HFFc6 (cell line): ENCODE measurements at regions not wholly inside any gene's neighbourhood (a gene's known extent, or its start where the extent isn't known, plus 50 kb on each side); places are given as distances from the start of the nearest gene placed in this dataset.

Experiments used
- DNase-seq: peaks from one replicate; pipeline ENCODE4 v3.0.0-alpha.2; 2018
- H3K27ac Mint-ChIP-seq: 2 replicates; pipeline ENCODE4 v1.8.0; 2020; ENCODE audit warnings: mild to moderate bottlenecking, mixed read lengths
- H3K27me3 Mint-ChIP-seq: 2 replicates; pipeline ENCODE4 v1.8.0; 2021; ENCODE audit warnings: mild to moderate bottlenecking, moderate library complexity, mixed read lengths; ENCODE audit not compliant: insufficient read depth
- H3K36me3 Mint-ChIP-seq: 2 replicates; pipeline ENCODE4 v1.8.0; 2021; ENCODE audit warnings: low read depth, mixed read lengths
- H3K4me1 Mint-ChIP-seq: 2 replicates; pipeline ENCODE4 v1.8.0; 2020; ENCODE audit warnings: low read depth, mixed read lengths
- H3K4me3 Mint-ChIP-seq: 2 replicates; pipeline ENCODE4 v1.8.0; 2020; ENCODE audit warnings: mild to moderate bottlenecking, moderate library complexity, mixed read lengths
- H3K9me3 Mint-ChIP-seq: 2 replicates; pipeline ENCODE4 v1.8.0; 2020; ENCODE audit warnings: mild to moderate bottlenecking, mixed read lengths
- TF ChIP-seq, protein P1 (sequence below): fragments of 200-600 bp; sonication (generic); IDR thresholded peaks from 2 replicates; pipeline ENCODE4 v1.5.0; 2021; ENCODE audit warnings: antibody characterized with exemption, mild to moderate bottlenecking

DNA sequence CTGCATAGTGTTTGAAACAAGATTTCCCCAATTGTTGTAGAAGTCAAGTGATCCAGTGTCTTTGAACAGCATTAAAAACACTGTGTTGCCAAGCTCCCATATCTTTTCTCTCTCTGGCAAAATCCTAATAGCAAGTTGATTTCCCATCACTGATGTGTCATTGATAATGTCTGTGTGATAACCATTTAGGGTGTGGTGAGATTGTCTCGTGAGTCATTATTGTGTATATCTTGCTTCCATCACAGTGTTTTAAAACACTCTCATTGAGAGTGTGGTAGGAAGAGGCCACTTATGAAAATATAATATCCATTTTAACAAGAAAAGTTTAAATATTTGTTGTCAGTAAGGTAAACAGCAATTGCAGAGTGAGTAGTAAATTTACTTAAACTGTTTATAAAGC, 74.7 kb downstream of the PRORP start:
- TF ChIP-seq, protein P1, sequence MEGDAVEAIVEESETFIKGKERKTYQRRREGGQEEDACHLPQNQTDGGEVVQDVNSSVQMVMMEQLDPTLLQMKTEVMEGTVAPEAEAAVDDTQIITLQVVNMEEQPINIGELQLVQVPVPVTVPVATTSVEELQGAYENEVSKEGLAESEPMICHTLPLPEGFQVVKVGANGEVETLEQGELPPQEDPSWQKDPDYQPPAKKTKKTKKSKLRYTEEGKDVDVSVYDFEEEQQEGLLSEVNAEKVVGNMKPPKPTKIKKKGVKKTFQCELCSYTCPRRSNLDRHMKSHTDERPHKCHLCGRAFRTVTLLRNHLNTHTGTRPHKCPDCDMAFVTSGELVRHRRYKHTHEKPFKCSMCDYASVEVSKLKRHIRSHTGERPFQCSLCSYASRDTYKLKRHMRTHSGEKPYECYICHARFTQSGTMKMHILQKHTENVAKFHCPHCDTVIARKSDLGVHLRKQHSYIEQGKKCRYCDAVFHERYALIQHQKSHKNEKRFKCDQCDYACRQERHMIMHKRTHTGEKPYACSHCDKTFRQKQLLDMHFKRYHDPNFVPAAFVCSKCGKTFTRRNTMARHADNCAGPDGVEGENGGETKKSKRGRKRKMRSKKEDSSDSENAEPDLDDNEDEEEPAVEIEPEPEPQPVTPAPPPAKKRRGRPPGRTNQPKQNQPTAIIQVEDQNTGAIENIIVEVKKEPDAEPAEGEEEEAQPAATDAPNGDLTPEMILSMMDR = no peak
- peak; percentile 42 for DNase-seq
- Mint-ChIP-seq H3K4me1 (peaks cover 18% of the 10 kb centered on the region), H3K36me3 (peaks cover 15% of the 10 kb centered on the region), H3K27ac (peak overlapping the region; percentile 48), H3K4me3 (no peak overlapping the region), H3K9me3 (no peaks in the 10 kb centered on the region), H3K27me3 (no peaks in the 10 kb centered on the region)

DNA sequence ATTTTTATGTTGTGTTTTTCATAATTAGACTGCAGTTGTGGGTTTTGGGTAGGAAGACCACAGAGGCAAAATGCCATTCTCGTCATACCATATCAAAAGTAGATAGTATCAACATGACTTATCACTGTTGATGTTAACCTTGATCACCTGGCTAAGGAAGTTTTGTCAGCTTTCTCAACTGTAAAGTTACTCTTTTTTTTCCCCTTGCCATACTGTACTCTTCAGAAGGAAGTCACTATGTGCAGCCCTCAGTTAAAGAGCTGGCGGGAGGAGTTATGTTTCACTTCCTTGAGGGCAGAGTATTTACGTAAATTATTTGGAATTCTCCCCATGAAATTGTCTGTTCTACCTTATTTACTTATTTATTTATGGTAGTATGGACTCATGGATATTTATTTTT, 78.7 kb downstream of the PRORP start:
- Mint-ChIP-seq H3K4me3 (no peak overlapping the region), H3K4me1 (peaks cover 12% of the 10 kb centered on the region), H3K36me3 (no peaks in the 10 kb centered on the region), H3K27ac (no peak overlapping the region), H3K9me3 (no peaks in the 10 kb centered on the region), H3K27me3 (no peaks in the 10 kb centered on the region; the same call in 1 of the 2 replicates)
- no peak for DNase-seq
- TF ChIP-seq, protein P1 = no peak

DNA sequence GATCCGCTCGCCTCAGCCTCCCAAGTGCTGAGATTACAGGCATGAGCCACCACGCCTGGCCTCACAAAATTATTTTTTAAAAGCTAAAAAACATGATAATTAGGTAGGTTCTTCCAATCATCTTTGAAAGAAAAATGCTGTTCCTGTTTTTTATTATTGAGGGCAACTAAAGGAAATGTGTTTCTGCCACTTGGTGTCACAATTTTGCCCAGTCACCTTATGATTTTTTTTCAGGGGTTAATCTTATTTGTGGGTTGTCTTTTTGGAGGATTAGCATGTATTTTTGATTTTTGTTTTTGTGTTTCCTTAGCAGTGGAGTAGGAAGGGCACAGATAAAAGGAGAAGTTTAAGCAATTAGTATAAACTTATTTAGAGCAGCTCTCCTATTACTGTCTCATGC, 79.8 kb downstream of the PRORP start:
- H3K27me3 Mint-ChIP-seq = no peaks in the 10 kb centered on the region; the same call in 1 of the 2 replicates
- no peak for DNase-seq
- no peaks in the 10 kb centered on the region for H3K36me3 Mint-ChIP-seq
- H3K4me3 Mint-ChIP-seq = no peak overlapping the region
- TF ChIP-seq, protein P1 = no peak
- H3K4me1 Mint-ChIP-seq = peaks cover 1% of the 10 kb centered on the region
- H3K9me3 Mint-ChIP-seq = no peaks in the 10 kb centered on the region
- H3K27ac Mint-ChIP-seq = no peak overlapping the region

DNA sequence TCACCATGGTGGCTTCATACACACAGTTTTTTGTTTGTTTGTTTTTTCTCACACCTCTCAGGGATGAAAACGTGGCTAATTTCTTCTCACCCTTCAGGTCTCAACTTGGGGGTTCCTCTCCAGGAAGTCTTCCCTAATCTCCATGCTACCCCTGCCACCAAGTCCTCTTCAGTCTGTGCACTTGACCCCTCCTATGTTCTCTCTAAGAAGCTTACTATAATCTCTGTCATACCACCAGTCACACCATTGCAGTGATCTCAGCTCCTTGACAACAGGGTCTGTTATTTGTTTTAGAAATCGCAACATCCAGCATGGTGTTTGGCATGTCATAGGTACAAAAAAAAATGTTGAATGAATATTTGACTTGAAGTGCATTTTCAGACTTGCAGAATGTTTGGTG, 83.4 kb downstream of the PRORP start:
- TF ChIP-seq, protein P1 = no peak
- Mint-ChIP-seq H3K36me3 (no peaks in the 10 kb centered on the region), H3K27me3 (no peaks in the 10 kb centered on the region; the same call in 1 of the 2 replicates), H3K4me1 (no peaks in the 10 kb centered on the region), H3K27ac (no peak overlapping the region), H3K9me3 (no peaks in the 10 kb centered on the region), H3K4me3 (no peak overlapping the region)
- no peak for DNase-seq

DNA sequence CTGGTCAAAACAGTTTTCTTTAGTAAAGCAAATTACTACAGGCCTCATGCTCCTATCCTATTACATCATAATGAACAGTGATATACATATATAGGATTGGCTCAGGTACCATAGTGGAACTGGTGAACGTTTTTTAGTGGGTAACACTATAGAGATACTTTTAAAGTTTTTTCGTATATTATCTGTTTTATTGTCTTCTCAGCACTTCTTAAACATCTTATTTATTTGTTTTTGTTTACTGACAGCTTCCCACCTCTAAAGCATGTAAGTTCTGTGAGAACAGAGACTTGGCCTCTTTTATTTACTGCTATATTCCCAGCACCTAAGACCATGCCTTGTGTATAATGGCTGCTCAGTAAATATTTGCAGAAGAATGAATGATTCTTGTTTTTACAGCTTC, 81.1 kb upstream of the PSMA6 start:
- no peaks in the 10 kb centered on the region for H3K9me3 Mint-ChIP-seq
- no peak for DNase-seq
- no peak overlapping the region for H3K27ac Mint-ChIP-seq
- H3K4me1 Mint-ChIP-seq = peaks cover 33% of the 10 kb centered on the region
- H3K36me3 Mint-ChIP-seq = no peaks in the 10 kb centered on the region
- no peak overlapping the region for H3K4me3 Mint-ChIP-seq
- H3K27me3 Mint-ChIP-seq = no peaks in the 10 kb centered on the region
- TF ChIP-seq, protein P1 = no peak
